SKM-1 treated with dmso at 0.1 percent for 144 hours (cell line): ENCODE measurements at regions not wholly inside any gene's neighbourhood (a gene's known extent, or its start where the extent isn't known, plus 50 kb on each side); places are given as distances from the start of the nearest gene placed in this dataset.

Experiments used
- DNase-seq: peaks from one replicate; lab custom pipeline; 2025; ENCODE audit not compliant: unreplicated experiment; lab: John Stamatoyannopoulos, UW

DNA sequence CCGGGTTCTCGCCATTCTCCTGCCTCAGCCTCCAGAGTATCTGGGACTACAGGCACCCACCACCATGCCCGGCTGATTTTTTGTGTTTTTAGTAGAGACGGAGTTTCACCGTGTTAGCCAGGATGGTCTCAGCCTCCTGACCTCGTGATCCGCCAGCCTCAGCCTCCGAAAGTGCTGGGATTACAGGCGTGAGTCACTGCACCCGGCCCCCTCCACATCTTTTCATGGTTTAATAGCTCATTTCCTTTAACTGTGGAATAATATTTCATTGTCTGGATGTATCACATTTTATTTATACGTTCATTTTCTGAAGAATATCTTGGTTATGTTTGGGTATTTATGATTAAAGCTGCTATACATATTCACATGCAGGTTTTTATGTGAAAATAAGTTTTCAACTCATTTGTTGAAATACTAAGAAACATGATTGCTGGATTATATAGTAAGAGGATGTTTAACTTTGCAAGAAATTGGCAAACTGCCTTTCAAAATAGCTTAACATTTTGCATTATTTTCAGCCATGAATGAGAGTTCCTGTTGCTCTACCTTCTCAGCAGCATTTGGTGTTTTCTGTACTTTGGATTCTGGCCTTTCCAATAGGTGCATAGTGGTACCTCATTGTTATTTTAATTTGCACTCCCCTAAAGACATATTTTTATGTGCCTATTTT is 591.9 kb downstream of the TECRL start:
- DNase-seq: no peak

DNA sequence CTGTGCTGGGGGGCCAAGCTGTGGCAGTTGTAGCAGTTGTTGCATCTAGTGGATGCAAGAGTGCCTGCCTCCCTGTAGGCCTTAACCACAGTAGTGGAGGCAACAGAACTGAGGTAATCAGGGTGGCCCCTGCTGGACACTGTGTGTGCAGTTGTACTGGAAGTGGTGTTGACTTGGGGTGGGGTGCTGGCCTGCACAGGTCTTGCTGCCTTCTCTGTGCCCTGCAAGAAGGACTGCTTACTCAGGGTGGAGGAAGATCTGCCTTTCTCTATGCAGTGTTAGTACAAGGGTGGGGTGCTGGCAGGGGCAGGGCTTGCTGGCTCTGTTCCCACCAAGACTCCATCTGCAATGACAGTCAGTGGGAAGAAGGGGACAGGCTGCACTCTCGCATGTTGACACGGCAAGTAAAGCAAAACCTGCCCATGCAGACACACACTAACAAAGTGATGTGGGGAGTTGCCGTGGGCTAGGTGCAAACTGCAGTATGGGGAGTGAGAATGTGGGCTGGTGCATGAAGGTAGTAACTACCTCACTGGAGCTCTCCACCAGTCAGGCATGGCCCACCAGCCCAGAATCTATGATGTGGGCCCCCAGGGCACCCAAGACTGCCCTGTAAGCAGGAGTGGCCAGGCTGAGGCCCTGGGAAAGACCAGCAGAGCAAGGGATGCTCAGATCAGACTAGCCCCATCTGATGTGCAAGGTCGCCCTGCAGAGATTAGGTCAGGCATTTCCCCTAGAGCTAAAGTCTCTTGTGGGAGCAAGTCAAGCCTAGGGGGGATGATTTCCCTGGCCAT is 594.9 kb downstream of the TECRL start:
- no peak for DNase-seq

DNA sequence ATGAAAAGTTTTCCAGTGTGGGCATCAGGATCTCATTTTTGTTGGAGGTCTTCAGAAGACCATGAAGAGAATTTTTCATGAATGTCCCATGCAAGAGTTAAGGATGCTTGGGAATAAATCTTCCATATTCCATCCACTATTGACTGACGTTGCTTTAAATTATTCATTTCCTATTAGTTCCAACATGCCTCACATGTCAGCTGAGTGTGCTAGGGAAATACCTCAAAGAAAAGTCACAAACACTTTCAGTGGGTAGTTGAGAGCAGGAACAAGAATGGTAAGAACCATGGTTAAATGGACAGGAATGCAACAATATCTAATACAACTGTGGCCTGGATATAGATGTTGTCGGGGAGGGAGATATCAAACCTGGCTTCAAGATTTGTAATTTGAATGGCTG is 610.1 kb downstream of the TECRL start:
- no peak for DNase-seq

DNA sequence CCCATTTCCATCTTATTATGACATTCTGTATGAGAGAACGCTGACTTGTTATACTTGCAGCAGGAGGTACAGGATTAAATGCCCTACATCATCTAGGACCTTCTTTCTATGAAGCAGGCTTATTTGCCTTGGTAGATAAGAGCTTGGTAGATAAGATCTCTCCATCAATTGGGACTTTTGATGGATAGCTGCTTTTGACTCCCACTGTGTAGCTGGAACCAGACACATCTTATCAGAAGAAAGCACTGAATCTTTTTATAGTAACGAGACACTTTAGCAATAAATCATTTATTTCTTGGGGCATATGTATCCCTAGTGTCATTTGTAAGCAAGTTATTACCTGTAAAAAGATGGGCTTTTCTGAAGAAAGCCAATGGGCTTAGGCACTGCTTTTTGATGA is 613.9 kb downstream of the TECRL start:
- no peak for DNase-seq

DNA sequence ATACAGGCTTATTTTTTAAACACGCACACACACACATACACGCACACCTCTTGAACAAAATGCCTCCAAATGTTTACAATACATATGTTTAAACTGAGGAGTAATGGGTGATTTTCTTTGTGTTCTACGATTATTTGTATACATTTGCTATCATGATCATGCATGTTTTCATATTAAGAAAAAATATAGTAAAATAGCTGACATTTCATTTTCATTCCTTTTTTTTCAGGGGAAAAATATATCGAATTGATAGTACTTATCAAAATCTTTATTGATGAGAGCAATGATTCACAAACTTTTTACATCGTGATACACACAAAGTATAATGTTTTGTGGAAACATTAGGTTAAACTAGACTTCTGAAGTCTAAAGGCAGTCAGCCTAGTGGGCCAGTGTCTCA is 618.9 kb downstream of the TECRL start:
- no peak for DNase-seq

DNA sequence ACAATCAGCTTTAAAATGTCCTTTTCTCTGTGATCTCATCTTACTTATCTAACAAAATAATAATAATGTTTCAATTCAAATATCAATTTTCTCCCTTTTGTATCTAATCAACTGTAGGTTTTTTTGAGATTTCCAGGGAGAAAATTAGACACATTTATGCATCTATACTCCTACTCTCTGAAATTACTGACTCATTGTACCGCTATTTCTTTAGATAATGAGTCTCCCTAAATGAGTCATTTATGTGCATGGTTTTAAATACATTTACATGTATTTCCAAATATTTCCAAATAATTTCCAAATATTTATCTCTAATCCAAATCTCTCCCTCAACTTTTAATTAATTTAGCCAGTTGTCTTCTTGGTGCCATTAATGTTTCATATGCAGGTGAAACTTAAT is 621.0 kb downstream of the TECRL start:
- DNase-seq: no peak

DNA sequence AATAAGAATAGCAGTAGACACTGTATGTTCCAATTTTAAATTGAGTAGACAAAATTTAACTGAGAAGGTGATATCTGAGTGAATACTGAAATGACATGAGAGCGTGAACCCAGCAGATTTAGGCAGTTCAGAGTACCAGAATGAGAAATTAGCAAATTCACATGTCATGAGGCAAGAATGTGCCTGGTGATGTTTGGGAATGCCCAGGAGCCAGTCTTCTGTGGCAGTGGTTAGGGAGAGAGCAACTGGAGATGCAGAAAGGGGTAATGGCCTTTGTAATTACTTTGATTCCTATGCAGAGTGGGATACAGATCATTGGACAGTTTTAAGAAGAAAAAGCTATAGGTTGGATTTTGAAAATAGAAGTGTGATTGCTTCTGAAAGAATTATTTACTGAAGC is 621.9 kb downstream of the TECRL start:
- DNase-seq: no peak

DNA sequence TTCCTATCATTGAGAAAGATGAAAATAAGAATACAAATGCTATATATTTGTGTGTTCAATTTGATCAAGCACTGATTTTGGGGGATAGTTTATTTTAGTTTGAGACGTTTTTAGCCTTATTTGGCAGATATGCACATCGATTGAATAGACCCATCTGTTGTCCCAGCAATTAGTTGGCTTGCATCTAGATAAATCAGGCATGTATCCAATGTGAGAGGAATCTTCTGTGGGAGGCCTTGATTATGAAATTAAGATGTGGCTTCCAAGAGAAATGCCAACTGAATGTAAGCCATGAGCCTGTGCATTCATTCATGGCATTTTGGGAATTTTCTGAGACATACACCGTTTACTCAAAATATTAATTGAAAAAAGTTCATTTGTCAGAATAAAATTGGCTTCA is 623.1 kb downstream of the TECRL start:
- no peak for DNase-seq

DNA sequence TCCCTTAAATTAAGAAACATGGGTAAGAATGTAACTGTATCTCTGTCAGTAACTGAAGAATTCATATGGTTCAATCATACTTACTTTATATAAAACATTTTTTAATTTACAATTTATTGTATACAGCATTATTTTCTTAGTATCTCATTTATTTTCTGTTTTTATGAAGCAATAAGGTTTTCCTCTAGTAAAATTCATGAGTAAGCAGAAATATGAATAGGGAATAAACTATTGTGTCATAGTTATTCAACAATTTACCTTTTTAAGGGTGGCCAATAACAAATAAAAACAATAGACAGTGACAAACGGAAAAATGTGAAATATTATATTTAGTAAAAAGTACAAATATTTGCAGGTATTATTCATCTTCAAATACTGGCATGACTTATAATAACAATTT is 624.4 kb downstream of the TECRL start:
- no peak for DNase-seq

DNA sequence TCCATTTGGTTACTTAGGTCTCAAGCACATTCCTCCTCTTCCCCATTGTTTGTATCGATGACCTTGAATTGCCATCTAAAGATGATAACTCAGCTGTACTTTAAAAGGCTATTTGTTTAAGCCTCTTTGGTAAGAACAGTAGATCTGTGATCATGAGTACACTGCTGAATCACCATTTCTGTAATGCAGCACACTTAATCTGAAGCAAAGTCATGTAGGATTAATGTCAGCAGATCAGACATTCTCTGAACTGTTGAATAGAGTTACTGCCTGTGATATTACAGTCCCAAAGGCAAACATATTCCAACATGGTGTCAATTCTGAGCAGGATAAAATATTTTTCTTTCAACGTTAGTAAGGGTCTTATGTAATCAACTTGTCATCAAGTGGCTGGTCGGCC is 631.6 kb downstream of the TECRL start:
- DNase-seq: no peak

DNA sequence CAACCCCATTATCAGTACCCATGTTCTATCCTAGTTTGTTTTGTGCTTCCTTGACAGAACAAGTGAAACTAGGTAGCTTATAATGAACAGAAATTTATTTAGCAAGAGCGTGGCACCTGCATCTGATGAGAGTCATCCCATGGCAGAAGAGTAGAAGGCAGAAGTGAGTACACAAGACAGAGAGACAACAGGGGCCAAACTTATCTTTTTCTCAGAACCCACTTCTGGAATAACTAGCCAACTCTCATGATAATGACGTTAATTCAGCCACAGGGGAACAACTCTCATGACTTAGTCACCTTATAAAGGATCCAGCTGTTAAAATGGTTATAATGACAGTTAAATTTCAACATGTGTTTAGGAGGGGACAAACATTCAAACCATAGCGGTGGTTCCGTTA is 644.9 kb downstream of the TECRL start:
- no peak for DNase-seq

DNA sequence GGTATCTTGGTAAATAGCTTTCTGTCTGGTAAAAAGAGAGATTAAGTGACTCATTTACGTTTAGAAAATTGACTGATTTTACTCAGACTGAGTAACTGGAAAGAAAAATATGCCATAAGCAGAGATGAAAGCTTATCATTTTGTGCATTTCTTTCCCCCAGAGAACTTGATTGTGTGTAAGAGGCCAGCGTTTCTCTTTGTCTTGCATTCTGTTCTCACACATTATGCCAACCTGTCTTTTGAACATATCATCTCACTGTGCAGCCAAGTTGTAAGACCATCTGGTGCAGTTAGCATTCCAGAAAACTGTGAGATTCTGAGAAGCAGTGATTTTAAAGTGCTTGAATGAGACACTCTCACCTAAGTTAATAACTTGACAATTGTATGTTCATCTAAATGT is 651.3 kb downstream of the TECRL start:
- no peak for DNase-seq

DNA sequence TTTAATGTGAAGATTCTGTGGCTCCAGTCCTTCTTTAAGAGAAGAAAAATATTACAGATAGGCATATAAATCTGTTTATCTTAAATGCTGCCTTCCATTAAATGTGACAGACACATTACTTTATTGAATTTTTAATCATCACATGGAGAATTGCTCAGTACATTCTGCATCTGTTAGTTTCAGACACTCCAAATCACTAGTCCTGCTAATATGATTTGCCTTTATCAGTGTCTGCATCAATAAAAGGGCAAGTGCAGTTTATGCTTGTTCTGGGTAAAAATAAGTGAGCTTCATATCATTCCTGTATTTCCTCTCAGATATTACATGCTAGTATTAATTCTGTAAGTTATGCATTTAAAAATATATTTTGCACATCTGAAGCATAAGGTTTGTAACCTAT is 666.4 kb downstream of the TECRL start:
- no peak for DNase-seq

DNA sequence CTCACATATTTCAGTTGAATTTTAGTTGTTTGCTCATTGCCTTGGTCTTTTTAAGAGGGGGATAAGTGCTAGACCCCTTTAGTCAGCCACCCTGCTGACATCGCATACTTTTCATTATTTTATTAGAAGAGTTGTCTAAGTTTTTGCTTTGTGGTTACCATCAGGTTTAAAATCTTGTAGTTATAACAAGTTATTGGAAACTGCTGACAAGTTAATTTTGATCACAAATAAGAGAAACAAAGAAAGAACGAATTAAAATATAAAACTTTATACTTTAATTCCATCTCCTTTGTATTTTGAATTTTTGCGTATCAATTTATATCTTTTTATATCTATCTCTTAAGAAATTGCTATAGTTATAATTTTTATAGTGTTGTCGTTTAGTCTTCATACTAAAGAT is 679.7 kb downstream of the TECRL start:
- DNase-seq: no peak

DNA sequence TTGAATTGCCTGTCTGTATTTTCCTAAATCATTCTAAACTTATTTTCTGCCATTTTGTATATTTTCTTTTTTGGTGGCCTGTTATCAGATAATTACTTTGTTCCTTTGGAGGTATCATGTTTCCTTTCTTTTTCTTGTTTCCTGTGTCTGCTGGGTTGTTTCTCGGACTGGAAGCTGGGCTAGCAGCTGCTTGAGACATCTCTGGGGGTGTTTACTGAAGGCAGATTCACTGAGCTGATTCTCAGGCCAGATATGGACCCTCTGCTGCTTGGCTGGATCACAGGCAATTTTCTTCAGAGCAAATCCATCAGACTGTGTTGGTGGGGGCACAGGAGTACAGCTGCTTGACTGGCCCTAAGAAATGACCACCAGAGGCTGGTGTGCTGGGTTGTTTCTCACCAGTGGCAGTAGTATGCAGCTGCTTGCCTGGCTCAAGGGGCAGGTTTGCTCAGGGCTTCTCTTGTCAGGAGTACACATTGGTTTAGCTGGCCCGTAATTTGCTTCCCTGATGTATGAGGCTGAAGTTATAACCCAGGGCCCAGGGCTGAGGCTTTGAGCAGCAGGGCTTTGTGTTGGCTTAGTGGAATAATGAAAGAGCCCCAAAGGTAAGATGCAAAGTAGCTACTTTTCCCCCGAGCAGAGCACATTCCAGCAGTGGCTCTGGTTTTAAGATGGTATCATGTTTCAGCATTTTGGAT is 680.6 kb downstream of the TECRL start:
- DNase-seq: no peak

DNA sequence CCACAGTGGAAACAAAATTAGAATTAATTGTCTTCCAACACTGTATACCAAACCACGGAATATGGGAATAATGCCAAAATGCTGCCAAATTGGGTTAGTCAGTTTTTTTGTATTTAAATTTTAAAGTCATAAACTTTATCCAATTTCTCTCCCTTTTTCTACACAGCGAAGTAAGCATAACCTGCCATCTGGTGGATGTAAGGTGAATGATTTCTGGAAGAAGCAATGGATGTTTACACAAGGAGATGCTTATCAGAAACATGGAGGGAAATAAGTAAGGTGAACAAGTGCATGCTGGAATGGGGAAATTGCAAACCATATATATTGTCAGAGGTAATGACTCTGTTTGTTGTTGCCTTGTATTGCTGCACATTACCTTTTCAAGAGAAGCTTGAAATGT is 691.9 kb downstream of the TECRL start:
- DNase-seq: peak; percentile 12

DNA sequence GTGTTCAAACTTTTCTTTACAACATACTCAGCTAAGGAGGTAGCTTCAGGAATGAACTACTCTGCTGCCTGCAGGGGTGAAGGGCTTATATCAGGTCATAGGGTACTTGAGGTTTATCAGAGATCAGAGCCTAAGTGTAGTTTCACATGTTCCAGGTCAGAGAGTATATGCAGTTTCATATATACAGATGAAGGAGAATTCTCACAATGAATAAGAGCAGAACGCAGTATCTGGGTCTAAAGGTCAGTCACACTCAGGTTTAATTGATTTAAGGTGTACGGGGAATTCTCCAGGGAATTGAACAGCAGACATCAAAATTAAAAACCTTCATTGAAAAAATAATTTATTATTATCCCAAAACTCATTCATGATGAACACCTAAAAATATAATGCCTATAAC is 700.6 kb downstream of the TECRL start:
- DNase-seq: no peak

DNA sequence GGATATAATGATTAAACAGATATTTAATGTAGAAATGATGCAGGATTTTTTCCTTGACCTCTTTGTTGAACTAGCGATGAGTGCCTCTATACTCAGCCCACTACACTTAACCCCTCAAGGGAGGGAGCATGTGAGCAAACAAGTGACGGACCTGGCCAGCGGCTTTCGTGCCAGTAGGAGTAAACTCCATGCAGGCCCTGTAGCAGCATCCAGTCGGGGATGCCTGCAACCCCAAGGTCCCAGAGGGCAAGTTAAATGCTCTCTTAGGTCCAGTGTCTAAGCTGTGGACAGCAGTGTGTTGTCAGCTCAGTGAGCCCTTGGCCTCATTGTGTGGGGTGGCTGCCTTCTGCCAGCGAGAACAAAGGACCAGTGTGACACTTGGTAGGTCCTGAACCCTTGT is 708.7 kb downstream of the TECRL start:
- no peak for DNase-seq

DNA sequence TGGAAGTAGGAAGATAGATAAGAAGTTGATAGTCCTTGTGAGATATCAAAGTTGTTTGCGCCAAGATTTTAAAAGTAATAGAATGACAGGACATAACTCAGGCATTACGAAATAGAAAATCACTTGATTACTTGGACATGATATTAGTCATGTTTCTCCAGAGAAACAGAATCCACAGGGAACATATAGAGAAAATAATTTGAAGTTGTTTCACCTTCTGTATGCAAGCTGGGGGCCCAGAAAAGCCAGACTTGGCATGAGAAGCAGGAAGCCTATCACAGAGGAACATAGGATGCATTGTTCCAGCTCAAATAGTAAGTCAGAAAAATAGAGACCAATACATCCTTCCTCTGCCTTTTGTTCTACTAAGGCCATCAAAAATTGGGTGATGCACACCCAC is 715.9 kb downstream of the TECRL start:
- DNase-seq: no peak

DNA sequence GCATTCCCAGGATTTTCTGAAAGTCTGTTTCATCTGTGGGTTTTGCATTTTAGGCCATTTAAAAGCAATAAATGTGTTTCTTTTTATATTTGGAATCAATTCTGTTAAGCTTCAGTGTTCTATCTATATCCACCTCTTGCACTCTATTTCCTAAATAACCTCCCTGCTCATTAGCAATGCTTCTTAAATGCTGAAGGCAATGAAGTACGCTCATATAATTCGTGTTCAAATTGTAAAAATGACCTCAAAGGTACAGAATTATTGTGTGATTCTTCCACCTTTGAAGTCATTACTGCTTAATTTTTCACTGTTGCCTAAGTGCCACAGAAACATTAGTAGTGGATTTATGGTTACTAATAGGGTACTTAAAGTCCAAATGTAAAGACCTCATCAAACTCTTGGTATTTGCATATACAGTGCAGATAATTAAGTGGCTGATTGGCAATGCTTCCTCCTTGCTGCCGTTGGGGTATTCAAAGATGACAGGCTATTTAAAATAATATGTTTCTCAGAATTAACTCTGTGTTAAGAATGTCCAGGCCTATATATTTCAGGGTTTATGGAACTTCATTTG is 730.8 kb downstream of the TECRL start:
- DNase-seq: no peak

DNA sequence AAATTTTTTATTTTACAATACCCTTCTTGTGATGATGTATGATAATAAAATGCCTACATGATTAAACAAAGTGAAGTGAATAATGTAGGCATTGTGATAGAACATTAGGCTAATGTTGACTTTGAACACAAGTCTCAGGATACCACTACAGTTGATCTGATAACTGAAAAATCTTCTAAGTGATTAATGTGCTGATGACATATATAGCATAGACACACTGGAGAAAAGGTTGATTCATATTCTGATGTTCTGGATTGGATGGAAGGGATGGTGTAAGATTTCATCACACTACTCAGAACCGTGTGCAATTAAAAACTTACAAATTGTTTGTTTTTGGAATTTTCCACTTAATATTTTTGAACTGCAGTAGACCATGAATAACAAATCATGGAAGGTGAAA is 738.5 kb downstream of the TECRL start:
- no peak for DNase-seq

DNA sequence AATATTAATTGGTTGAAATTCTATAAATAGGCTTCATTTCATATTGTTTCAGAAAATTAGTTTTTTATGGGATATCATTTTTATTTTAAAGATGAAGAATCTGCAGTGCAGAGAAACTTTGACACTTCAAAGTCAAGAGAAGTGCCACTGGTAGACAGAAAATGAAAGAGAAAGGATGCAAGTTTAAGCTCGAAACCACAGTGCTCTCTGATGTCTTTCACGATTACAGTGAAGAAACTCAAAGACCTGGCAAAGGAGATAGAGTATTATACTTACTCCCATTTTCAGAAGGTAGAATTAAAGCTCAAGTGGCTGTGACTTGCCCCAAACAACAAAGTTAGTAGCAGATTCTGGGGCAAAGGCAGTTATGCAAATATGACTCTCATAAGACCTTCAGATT is 745.4 kb downstream of the TECRL start:
- DNase-seq: no peak
